IPS DF 4.7 (cell line): ENCODE measurements at regions not wholly inside any gene's neighbourhood (a gene's known extent, or its start where the extent isn't known, plus 50 kb on each side); places are given as distances from the start of the nearest gene placed in this dataset.

Source experiments
- DNase-seq: peaks from one replicate; pipeline ENCODE4 v3.0.0-alpha.2; 2013; ENCODE audit warnings: low spot score; ENCODE audit errors: extremely low read depth

GRCh38 chr2:216925636-216926366 lies 65.9 kb upstream of the TNP1 start:
- DNase-seq = no peak

GRCh38 chr2:216925006-216925405 lies 65.1 kb upstream of the TNP1 start:
- DNase-seq = no peak

- DNase-seq = no peak
These were observed 63.8 kb upstream of the TNP1 start for GRCh38 chr2:216923706-216924105.

GRCh38 chr2:216922175-216922780 lies 62.4 kb upstream of the TNP1 start:
- DNase-seq = no peak

GRCh38 chr2:216920937-216921456 lies 61.1 kb upstream of the TNP1 start:
- DNase-seq = no peak

GRCh38 chr2:216920143-216920876 lies 60.4 kb upstream of the TNP1 start:
- no peak for DNase-seq

- no peak for DNase-seq
These were observed 58.3 kb upstream of the TNP1 start for GRCh38 chr2:216918088-216918680.

- DNase-seq = no peak
These were observed 57.2 kb upstream of the TNP1 start for GRCh38 chr2:216916956-216917650.

GRCh38 chr2:216915557-216916150 lies 55.8 kb upstream of the TNP1 start:
- no peak for DNase-seq

- no peak for DNase-seq
These were observed 54.6 kb upstream of the TNP1 start for GRCh38 chr2:216914491-216914890.

GRCh38 chr2:216911886-216912285 lies 52.0 kb upstream of the TNP1 start:
- no peak for DNase-seq

- DNase-seq = no peak
These were observed 51.1 kb upstream of the TNP1 start for GRCh38 chr2:216911008-216911407.

GRCh38 chr2:216909541-216910210 lies 49.8 kb upstream of the TNP1 start:
- DNase-seq = no peak
